ENCODE measurements at regions not wholly inside any gene's neighbourhood (a gene's known extent, or its start where the extent isn't known, plus 50 kb on each side); places are given as distances from the start of the nearest gene placed in this dataset.

- TF ChIP-seq EZH2 (IDR thresholded peaks at IDR 0.05; ENCODE audit: borderline replicate concordance, low read depth, low read length, severe bottlenecking) = no peak
- TF ChIP-seq, protein P1, sequence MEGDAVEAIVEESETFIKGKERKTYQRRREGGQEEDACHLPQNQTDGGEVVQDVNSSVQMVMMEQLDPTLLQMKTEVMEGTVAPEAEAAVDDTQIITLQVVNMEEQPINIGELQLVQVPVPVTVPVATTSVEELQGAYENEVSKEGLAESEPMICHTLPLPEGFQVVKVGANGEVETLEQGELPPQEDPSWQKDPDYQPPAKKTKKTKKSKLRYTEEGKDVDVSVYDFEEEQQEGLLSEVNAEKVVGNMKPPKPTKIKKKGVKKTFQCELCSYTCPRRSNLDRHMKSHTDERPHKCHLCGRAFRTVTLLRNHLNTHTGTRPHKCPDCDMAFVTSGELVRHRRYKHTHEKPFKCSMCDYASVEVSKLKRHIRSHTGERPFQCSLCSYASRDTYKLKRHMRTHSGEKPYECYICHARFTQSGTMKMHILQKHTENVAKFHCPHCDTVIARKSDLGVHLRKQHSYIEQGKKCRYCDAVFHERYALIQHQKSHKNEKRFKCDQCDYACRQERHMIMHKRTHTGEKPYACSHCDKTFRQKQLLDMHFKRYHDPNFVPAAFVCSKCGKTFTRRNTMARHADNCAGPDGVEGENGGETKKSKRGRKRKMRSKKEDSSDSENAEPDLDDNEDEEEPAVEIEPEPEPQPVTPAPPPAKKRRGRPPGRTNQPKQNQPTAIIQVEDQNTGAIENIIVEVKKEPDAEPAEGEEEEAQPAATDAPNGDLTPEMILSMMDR (IDR thresholded peaks at IDR 0.05; ENCODE audit: borderline replicate concordance, extremely low read depth, low read length, poor library complexity, severe bottlenecking) = no peak
Observed at GRCh38 chr6:1212919-1213318, 99.0 kb upstream of the FOXQ1 start.

All from DND-41 (cell line).